ENCODE measurements at regions not wholly inside any gene's neighbourhood (a gene's known extent, or its start where the extent isn't known, plus 50 kb on each side); places are given as distances from the start of the nearest gene placed in this dataset.

- no peaks in the 10 kb centered on the region for H3K27me3 ChIP-seq (ENCODE audit: control insufficient read depth, extremely low read depth, insufficient read depth, low read length)
- H3K9me3 ChIP-seq (ENCODE audit: control insufficient read depth, low read depth, low read length), result no peaks in the 10 kb centered on the region
- H3K27ac ChIP-seq (ENCODE audit: control insufficient read depth, insufficient read depth, low read length), result no peak overlapping the region
- dilution Hi-C loops (cut with MboI; ENCODE audit: extremely low pct_ligation_motif_present, low sequenced_read_pairs), result no loop called here
- H3K4me3 ChIP-seq (ENCODE audit: control insufficient read depth in 2 of 3, extremely low read depth in 1 of 3, insufficient read depth in 2 of 3, low read depth in 1 of 3, low read length in 3 of 3), result no peak overlapping the region
- DNase-seq (ENCODE audit: low read depth, low spot score), result no peak
- no peak overlapping the region for H2AFZ ChIP-seq (ENCODE audit: control insufficient read depth, low read length)
- no peaks in the 10 kb centered on the region for H3K36me3 ChIP-seq (ENCODE audit: control insufficient read depth in 2 of 2, extremely low read depth in 1 of 2, insufficient read depth in 2 of 2, low read length in 2 of 2)
- FAIRE-seq, result no peak
- no peak overlapping the region for H3K4me2 ChIP-seq (ENCODE audit: control insufficient read depth, extremely low read depth, insufficient read depth, low read depth, low read length)
- no peaks in the 10 kb centered on the region for H4K20me1 ChIP-seq (ENCODE audit: control insufficient read depth, extremely low read depth, insufficient read depth, low read length)
- no peaks in the 10 kb centered on the region for H3K4me1 ChIP-seq (ENCODE audit: control insufficient read depth, extremely low read depth, insufficient read depth, low read length)
- H3K9me1 ChIP-seq (ENCODE audit: control insufficient read depth, extremely low read depth, insufficient read depth, low read length), result no peaks in the 10 kb centered on the region
- H3K9ac ChIP-seq (ENCODE audit: control insufficient read depth, extremely low read depth, insufficient read depth, low read length), result no peak overlapping the region
- no peak for TF ChIP-seq CTCF (optimal IDR thresholded peaks at IDR 0.05 in 1 of 3, IDR thresholded peaks at IDR 0.05 in 1 of 3, conservative IDR thresholded peaks at IDR 0.05 in 1 of 3; ENCODE audit: extremely low read depth in 1 of 3, insufficient read depth in 2 of 3, low read length in 3 of 3)
- TF ChIP-seq EZH2 (IDR thresholded peaks at IDR 0.05; ENCODE audit: low read length), result no peak
- no peaks in the 10 kb centered on the region for H3K79me2 ChIP-seq (ENCODE audit: control insufficient read depth, insufficient read depth, low read length)
These were observed 119.2 kb downstream of the CARTPT start for GRCh38 chr5:71838286-71838685.

- dilution Hi-C loops (cut with MboI; ENCODE audit: extremely low pct_ligation_motif_present, low sequenced_read_pairs), result no loop called here
These were observed 120.2 kb downstream of the CARTPT start for GRCh38 chr5:71839096-71839884.

More at GRCh38 chr5:71839096-71839884, 120.2 kb downstream of the CARTPT start:
- no peaks in the 10 kb centered on the region for H3K27me3 ChIP-seq (ENCODE audit: control insufficient read depth, extremely low read depth, insufficient read depth, low read length)
- H4K20me1 ChIP-seq (ENCODE audit: control insufficient read depth, extremely low read depth, insufficient read depth, low read length), result no peaks in the 10 kb centered on the region
- DNase-seq (ENCODE audit: low read depth, low spot score) (no peak), FAIRE-seq (peak; percentile 43)
- H3K9me3 ChIP-seq (ENCODE audit: control insufficient read depth, low read depth, low read length), result no peaks in the 10 kb centered on the region
- H3K27ac ChIP-seq (ENCODE audit: control insufficient read depth, insufficient read depth, low read length), result no peak overlapping the region
- H2AFZ ChIP-seq (ENCODE audit: control insufficient read depth, low read length), result no peak overlapping the region
- no peaks in the 10 kb centered on the region for H3K36me3 ChIP-seq (ENCODE audit: control insufficient read depth in 2 of 2, extremely low read depth in 1 of 2, insufficient read depth in 2 of 2, low read length in 2 of 2)
- no peak overlapping the region for H3K9ac ChIP-seq (ENCODE audit: control insufficient read depth, extremely low read depth, insufficient read depth, low read length)
- H3K4me3 ChIP-seq (ENCODE audit: control insufficient read depth in 2 of 3, extremely low read depth in 1 of 3, insufficient read depth in 2 of 3, low read depth in 1 of 3, low read length in 3 of 3), result no peak overlapping the region
- no peak for TF ChIP-seq EZH2 (IDR thresholded peaks at IDR 0.05; ENCODE audit: low read length)
- no peak for TF ChIP-seq CTCF (optimal IDR thresholded peaks at IDR 0.05 in 1 of 3, IDR thresholded peaks at IDR 0.05 in 1 of 3, conservative IDR thresholded peaks at IDR 0.05 in 1 of 3; ENCODE audit: extremely low read depth in 1 of 3, insufficient read depth in 2 of 3, low read length in 3 of 3)
- H3K4me2 ChIP-seq (ENCODE audit: control insufficient read depth, extremely low read depth, insufficient read depth, low read depth, low read length), result no peak overlapping the region
- H3K4me1 ChIP-seq (ENCODE audit: control insufficient read depth, extremely low read depth, insufficient read depth, low read length), result no peaks in the 10 kb centered on the region
- no peaks in the 10 kb centered on the region for H3K9me1 ChIP-seq (ENCODE audit: control insufficient read depth, extremely low read depth, insufficient read depth, low read length)
- no peaks in the 10 kb centered on the region for H3K79me2 ChIP-seq (ENCODE audit: control insufficient read depth, insufficient read depth, low read length)
